ENCODE measurements at regions not wholly inside any gene's neighbourhood (a gene's known extent, or its start where the extent isn't known, plus 50 kb on each side); places are given as distances from the start of the nearest gene placed in this dataset.

- DNase-seq: peak; percentile 34
These were observed 438.2 kb upstream of the DIAPH2 start for GRCh38 chrX:96246436-96246835.
